GM10248 (cell line): ENCODE measurements at regions not wholly inside any gene's neighbourhood (a gene's known extent, or its start where the extent isn't known, plus 50 kb on each side); places are given as distances from the start of the nearest gene placed in this dataset.

Experiments used
- CTCF ChIA-PET: fragments of 300-600 bp; sonication (Branson Sonifier 250); formaldehyde crosslinking; extraction: SDS; loops from one replicate; lab custom pipeline; 2021; ENCODE audit warnings: antibody characterized with exemption; lab: Yijun Ruan, JAX
- POLR2A ChIA-PET: fragments of 350-650 bp; sonication (Branson Sonifier 250); formaldehyde crosslinking; extraction: SDS; loops from one replicate; lab custom pipeline; 2020; ENCODE audit warnings: antibody characterized with exemption; lab: Yijun Ruan, JAX
- DNase-seq: peaks from one replicate; pipeline ENCODE4 v3.0.0; 2012; ENCODE audit errors: extremely low spot score
- TF ChIP-seq, protein P1 (sequence below): IDR thresholded peaks from 2 replicates; pipeline ENCODE4 v1.5.1; 2012; ENCODE audit warnings: mild to moderate bottlenecking, low read depth; ENCODE audit errors: extremely low read depth, missing control alignments, control extremely low read depth

DNA sequence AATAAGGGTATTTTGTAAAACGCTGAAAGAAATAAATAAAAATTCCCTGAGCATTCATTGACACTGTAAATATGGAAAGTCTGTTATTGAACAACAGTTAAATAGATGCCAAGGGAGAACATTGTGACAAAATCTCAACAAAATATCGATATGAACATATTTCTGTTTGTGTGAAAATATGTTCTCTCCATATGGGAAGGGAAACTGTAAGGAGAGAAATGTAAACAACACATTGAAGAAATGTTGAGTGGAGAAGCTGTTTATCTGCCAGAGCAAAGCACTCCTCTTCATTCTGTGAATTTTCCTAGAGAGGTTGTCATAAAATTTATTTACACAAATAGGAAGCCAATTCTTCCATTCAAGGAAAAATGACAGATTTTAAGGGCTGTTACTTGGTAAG is 57.1 kb upstream of the EOMES start:
- TF ChIP-seq, protein P1, sequence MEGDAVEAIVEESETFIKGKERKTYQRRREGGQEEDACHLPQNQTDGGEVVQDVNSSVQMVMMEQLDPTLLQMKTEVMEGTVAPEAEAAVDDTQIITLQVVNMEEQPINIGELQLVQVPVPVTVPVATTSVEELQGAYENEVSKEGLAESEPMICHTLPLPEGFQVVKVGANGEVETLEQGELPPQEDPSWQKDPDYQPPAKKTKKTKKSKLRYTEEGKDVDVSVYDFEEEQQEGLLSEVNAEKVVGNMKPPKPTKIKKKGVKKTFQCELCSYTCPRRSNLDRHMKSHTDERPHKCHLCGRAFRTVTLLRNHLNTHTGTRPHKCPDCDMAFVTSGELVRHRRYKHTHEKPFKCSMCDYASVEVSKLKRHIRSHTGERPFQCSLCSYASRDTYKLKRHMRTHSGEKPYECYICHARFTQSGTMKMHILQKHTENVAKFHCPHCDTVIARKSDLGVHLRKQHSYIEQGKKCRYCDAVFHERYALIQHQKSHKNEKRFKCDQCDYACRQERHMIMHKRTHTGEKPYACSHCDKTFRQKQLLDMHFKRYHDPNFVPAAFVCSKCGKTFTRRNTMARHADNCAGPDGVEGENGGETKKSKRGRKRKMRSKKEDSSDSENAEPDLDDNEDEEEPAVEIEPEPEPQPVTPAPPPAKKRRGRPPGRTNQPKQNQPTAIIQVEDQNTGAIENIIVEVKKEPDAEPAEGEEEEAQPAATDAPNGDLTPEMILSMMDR = no peak
- CTCF ChIA-PET = no interaction called here
- no peak for DNase-seq
- POLR2A ChIA-PET = no interaction called here

DNA sequence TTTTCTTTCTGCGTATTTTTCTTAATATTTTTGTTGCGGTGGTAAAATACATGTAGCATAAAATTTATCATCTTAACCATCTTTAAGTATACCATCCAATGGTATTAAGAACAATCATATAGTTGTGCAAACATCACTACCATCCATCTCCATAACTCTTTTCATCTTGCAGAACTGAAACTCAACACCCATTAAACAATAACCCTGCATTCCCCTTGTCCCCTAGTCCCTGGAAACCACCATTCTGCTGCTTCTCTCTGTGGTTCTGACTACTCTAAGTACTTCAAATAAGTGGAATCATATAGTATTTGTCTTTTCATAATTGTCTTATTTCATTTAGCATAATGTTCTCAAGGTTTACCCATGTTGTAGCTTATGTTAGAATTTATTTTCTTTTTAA is 67.3 kb upstream of the EOMES start:
- DNase-seq = no peak
- POLR2A ChIA-PET = no interaction called here
- CTCF ChIA-PET = no interaction called here
- TF ChIP-seq, protein P1 = no peak

DNA sequence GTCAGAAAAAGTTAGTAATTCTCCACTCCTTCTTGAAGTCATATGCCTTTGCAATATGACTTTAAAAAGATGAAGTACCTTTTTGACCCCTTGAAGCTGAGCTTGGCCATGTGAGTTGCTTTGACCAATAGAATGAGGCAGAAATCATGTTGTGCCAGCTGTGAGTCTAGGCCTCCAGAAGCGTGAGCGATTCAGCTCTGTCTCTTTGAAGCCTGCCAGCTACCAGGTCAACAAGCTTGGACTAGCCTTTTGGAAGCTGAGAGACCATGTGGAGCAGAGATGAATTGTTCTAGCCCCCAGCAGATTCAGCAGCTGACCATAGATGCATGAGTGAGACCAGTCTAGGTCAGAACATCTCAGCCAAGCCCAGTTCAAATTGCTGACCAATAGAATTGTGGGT is 69.8 kb upstream of the EOMES start:
- ChIA-PET POLR2A (no interaction called here), CTCF (interaction anchor here (1.2 to 3.1 kb wide), 4 partner anchors 9 to 79 kb away, joined by 3 to 8 read pairs (median 4); no protein-coding TSS in a partner anchor)
- TF ChIP-seq, protein P1 = no peak
- no peak for DNase-seq

DNA sequence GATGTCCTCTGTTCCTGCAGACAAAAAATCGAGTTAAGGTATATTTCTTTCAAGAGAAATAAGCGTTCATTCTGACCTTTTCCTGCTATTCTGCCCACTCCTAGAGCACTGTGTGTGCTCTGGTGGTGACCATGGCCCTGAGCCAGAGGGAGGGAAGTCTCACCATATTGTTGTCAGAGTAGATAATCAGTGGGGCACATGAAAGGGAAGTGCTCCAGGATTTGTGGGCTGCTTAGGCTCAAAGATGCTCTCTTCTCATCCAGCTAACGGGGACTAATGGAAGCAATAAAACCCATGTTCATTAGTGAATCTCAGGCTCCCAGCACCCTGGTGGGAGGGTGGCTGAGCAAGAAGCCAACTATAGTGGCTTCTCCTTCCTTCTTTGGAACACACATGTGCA is 70.7 kb upstream of the EOMES start:
- ChIA-PET CTCF (interaction anchor here (1.2 to 3.1 kb wide), 2 partner anchors 9 to 80 kb away, joined by 3 to 8 read pairs; no protein-coding TSS in a partner anchor), POLR2A (no interaction called here)
- TF ChIP-seq, protein P1 = no peak
- DNase-seq = no peak

DNA sequence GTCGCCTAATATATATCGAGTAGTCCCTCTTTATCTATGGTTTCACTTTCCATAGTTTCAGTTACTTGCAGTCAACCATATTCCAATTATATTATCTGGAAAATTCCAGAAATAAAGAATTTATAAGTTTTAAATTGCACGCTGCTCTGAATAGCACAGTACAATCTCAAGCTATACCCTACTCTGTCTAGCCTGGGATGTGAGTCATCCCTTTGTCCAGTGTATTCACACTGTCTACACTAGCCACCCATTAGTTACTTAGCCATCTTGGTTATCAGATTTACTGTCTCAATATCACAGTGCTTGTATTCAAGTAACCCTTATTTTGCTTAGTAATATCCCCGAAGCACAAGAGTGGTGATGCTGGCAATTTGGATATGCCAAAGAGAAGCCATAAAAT is 72.1 kb upstream of the EOMES start:
- ChIA-PET POLR2A (no interaction called here), CTCF (no interaction called here)
- TF ChIP-seq, protein P1 = no peak
- DNase-seq = no peak

DNA sequence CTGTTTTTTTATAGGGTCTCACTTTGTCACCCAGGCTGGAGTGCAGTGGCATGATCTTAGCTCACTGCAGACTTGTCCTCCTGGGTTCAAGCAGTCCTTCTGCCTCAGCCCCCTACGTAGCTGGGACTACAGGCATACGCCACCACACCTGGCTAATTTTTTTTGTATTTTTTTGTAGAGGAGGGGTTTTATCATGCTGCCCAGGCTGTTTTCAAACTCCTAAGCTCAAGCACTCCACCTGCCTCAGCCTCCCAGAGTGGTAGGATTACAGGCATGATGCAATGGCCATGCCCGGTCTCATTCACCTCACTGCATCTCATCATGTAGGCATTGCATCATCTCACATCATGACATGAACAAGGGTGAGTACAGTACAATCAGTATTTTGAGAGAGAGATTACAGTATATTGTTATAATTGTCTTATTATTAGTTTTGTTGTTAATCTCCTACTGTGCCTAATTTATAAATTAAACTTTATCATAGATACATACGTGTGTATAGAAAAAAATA is 74.3 kb upstream of the EOMES start:
- CTCF ChIA-PET = no interaction called here
- no peak for DNase-seq
- TF ChIP-seq, protein P1 = no peak
- POLR2A ChIA-PET = no interaction called here

DNA sequence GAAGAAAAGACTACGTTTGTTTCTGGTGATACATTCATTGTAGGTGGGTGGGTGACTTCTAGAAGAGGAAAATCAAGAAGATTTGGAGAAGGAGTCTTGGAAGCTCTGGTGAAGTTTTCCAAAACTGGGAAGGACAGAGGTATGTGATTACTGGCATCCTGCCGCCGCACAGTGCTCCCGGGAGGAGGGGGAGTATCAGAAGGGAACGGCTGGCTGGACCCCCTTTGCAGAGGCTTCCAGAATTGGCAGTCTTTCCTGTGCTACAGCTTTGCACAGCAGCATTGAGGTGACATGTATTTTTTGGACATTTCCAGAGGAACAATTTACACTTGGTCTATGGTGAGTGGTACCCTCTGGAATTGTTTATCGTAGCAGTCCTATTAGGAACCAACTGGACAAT is 75.7 kb upstream of the EOMES start:
- DNase-seq = no peak
- CTCF ChIA-PET = no interaction called here
- TF ChIP-seq, protein P1 = no peak
- POLR2A ChIA-PET = no interaction called here
